ENCODE measurements at regions not wholly inside any gene's neighbourhood (a gene's known extent, or its start where the extent isn't known, plus 50 kb on each side); places are given as distances from the start of the nearest gene placed in this dataset.

GRCh38 chr6:139834232-139834631, 459.8 kb upstream of the CITED2 start:
- TF ChIP-seq CTCF (IDR thresholded peaks at IDR 0.05): no peak
- TF ChIP-seq POLR2A (IDR thresholded peaks at IDR 0.05): no peak

All from Peyer's patch (tissue), 4 donors.